Activated CD8-positive, alpha-beta memory T cell treated with anti-CD3 and anti-CD28 coated beads, Interleukin-2, amount 50 U/mL, for 24 hours (primary cell): ENCODE measurements at regions not wholly inside any gene's neighbourhood (a gene's known extent, or its start where the extent isn't known, plus 50 kb on each side); places are given as distances from the start of the nearest gene placed in this dataset.
"Not testable (repeated sequence)": the region's sequence is repeated elsewhere in the genome, so short reads cannot be mapped to it uniquely, and the experiment has no call there.

Experiments
- DNase-seq: peaks from one replicate; pipeline ENCODE4 v3.0.0-alpha.2; 2020; ENCODE audit errors: extremely low read depth

DNA sequence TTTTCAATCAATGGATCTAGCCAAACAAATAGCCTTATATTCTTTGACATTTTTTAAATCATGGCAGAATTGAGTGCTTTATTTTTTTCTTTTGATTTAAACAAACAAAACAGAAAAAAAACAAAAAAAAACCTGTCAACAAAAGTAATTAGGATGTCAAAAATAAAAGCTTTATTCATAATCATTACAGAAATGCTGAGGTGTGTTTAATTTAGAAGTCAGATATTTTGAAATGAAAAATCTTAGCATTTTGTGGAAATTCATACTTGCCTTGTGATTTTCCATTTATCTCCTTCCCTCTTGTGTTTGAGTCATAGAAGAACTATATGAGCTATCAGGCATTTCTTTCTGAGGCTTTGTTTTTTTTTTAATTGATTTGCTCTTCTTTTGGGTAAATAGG, 387.0 kb upstream of the STXBP6 start:
- DNase-seq = no peak

DNA sequence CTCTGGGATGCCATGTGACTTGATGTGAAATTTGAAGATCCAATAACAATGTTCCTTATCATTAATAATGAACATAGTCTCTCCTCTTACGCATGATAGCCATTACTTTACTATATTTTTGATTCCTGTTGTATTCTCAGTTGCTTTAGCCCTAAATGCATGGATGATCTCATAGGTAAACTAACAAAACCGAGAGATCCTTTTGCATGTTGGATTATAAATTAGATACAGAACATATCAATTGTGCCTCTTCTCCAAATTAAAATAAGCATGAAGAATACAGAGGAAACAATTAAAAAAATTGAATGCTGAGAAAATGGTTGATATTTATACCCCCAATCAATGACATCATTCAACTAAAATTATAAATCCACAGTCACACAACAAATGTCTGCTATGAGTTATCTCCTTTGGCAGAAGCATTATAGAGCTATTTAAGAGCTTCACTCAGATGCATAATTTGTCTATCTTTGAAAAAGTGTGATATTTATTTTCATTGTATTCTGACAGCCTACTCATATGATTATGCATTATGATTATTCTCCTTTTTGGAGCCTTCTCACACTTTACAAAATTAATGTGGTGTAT, 386.4 kb upstream of the STXBP6 start:
- DNase-seq = no peak

DNA sequence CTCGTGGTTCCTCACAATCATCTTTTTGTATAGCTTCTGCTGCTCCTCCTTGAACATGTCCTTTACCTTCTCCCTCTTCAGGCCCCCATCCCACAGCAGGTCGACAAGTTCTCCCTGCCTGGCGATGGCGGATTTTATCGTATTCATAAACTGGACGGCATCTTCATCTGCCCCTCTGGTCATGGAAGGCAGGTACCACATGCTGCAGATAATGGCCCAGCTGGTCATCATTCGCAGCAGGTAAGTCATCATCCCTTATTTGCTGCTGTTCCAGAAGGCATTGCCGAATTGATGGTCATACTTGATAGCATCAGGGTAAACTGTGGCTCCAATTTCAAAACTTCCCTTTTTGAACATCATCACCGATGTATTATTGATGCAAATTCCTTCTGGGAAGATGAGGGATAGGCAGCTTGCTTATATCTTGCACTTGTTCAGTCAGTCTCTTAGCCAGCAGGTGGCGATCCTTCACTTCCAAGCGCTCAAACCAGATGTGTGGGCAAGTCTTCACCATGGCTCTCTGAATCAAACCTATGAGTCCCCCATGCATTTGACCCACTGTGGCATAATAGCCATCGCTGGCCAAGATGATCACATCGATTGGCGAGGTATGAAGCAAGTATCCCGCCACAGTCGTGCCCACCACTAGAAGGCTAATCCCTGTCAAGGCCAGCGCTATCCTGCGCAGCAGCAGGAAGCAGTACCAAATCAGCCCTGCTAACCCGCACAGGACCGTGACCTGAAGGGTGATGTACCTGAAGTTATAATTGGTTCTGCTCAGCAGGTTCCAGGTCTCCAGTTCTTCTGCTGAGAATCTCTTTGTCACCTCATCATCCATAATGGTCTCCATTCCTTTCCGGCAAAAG, 381.5 kb upstream of the STXBP6 start:
- no peak for DNase-seq

DNA sequence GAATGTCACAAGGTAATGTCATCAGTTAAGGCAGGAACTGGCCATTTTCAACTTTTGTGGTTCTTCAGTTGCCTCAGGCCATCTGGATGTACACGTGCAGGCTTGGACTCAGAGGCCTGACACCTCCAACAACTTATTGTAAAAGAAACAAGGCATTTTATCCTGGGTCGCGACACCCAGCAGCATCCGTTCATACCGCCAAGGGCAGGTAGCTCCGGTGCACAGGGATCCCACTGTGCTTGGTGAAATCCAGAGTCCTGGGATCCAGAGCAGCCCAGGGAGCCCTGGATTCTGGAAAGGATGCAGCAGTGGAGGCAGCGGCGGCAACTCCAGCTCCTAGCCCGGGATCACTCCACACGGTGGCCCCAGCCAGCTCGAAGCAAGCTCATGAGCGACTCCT, 380.9 kb upstream of the STXBP6 start:
- DNase-seq = no peak

DNA sequence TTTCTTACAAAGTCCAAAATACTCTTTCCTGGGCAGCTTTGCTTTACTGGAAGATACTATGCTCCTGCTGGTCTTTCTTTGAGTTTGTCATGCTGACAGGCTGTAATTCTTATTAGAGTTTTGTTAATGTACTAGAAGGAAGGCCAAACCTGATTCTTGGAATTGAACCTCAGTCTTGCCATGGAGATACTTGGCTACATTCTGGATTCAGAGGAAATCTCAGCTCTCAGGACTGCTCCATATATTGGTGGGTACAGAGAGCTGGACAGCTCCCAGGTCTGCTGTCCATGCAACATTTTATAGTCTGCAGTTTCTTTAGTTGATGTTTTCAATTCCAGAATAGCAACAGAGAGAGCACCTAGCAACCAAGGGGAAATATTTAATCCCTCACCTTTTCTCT, 363.1 kb upstream of the STXBP6 start:
- no peak for DNase-seq

DNA sequence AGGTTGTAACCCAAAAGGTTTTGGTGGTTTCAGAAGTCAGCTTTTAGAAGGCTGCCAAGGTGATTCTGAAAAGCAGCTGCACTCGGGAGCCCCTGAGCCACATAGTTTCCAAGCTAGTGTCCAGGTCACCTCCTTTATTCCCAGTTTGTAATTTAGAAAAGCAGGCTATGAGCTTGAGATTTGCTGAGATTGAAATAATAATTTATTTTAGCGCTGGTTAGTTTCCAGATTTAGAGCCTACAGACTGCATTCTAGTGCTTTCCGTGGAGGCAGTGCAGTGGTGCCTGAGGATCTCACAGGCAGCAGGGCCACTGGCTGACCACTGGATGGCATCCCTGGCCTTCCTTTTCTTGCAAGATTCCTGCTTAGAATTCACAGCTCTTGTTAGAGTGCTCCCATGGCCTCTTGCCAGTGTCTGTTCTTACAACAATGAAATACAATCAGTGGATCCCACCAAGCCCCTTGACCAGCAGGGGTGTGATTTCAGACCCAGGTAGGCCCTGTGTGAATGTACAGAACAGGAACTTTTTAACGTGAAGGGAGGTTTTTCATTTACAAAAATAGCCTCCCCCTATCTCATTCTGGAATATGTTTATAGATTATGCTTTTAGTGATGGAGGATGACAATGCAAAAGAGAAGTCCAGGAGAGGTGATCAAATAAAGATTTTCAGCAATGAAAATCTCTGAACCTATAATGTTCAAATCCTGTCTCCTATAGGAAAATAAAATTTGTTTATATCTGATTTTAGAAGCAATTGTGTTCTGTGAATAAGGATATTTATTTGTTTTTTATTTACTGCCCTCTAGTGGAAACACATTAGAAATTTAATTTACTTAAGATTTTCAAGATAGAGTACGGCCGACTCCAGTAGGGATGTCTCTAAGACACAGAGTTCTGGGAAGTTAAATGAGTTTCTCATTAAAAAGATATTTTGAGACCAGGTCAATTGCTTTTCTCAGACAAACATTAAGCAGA, 362.1 kb upstream of the STXBP6 start:
- DNase-seq = no peak

DNA sequence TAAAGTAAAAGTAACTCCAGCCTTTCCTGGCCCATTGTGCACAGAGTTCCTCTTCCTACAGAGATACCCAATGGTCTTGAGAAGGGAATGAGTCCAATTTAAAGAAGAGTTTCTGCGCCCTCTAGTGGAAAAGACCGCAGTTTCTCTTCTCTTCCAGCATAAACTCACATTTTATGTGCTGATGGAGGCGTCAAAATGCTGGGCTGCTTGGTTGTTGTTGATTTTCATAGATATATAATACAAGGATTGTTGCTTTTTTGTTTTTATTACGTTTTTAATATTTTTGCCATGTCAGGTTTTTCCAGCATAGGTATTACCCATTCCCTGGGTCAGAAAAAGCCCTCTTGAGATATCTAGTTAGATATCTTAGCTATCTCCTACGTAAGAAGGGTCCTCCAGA, 356.9 kb upstream of the STXBP6 start:
- DNase-seq = no peak

DNA sequence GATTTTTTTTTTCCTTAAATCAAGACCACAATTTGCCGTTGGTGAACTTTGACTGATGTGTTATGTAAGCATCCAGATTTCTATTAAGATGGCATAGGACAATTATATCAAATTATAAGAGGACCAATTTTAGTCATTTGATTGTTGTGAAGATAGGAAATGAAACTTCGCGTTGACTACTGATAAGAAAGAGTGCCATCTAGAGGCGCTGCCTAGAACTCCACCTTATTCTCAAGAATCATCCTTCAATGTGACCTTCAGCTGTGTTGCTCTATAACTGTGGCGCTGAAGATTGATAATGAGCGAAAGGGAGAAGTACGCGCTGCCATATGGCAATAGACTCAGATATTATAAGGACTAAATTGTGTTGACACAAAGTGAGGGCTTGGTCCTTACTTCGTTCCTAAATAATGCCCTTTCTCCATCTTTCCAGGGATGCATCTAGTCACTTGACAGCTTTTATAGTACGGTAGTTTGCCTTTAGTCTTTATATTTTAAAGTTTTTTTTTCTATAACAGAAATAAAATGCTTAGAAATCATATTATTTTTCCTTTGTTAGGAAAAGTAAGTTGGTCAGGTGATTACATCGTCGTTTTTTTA, 350.8 kb upstream of the STXBP6 start:
- no peak for DNase-seq

DNA sequence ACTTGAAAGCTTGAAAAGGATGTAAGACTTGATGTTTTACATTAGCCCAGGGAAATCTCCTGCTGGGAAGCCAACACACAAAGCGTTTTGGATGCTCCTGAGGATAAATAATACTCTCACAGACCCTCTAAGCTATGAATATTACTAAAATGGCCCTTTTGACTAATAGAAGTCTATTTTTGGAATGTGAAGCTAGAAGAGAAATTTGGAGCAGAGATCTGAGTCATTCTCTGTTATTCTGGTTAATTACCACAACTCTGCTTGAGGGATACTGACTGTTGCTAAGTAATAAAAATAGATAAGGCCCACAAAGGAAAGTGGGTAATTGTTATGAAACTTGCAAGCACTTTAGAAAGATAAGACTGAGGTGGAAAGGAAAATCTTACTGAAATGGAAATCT, 346.2 kb upstream of the STXBP6 start:
- DNase-seq = no peak

DNA sequence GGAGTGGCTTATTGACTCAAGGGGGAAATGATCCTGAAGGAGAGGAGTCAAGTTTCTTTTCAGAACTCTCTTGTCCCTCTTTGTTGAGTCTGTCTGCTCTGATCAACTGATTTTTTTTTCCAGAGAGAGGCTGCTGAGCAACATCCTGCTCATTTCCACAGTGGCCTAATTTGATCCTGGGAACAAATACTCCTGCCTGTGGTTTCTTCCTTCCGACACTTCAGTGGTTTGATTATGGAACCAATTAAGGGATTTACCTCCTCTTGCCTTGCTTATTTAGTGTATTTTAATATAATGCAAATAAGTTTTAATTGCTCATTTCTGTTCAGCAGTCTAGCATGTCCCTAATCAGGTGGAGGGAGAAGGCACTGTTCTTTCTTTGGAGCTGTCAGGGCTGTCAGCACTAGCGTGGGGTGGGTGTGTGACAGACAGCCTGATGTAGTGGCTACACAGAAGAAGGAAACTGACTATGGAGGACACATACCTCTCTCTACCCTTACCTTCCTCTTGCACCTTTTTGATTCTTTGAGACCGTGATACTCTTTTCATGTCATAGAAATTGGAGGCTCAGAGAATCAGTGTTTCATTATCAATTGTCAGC, 344.9 kb upstream of the STXBP6 start:
- DNase-seq = no peak

DNA sequence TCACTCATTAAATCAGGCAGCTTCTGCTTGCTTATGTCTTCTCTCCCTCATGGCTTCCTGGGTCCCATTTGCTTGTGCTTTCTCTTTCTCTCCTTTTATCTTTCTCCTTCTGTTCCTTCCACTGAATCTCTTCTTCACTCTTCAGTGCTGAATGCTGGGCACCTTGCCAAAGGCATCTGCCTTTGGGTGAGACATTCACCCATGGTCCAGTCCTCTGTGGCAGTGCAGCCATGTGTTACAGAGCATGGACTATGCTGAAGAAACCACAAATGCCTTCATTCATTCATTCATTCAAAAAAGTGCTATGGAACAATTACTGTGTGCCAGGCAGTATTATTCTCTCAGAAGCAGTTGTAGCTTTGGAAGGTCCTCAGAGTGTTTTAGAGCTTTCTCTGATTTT, 344.4 kb upstream of the STXBP6 start:
- no peak for DNase-seq

DNA sequence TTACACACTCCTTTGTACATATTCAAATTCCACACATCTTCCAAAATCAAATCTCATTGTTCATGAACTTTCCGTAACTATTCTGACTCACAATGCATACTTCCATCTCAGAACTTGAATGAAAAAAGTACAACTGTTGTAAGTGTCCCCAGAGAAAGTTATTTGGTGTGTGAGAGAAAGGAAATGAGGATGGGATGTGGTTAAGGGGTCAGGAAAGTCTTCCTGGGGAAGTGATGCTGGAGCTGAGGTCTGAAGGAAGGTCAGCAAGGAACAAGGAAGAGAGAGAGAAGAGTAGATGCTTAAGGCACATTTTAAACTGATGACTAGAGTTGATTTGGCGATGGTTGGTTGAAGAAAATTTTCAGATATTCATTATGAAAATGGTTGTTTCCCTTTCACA, 340.0 kb upstream of the STXBP6 start:
- no peak for DNase-seq

DNA sequence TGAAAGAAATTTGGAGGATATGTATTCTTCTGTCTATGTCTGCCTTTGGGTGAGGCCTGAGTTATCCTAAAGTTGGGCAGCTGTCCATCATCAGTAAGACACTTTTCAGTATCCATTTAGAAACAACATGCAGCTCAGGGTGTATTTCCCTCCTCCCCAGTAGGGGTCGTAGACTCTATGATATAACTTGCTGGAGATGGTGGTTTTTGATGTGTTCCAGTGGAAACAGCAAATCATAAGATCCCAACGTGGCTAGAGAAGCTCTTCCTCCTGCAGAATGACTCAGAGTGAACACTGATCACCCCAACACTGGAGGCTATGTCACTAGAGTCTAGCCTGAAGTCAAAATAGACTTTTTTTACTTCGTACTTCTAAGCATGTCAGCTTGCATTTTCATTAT, 331.6 kb upstream of the STXBP6 start:
- DNase-seq = no peak

DNA sequence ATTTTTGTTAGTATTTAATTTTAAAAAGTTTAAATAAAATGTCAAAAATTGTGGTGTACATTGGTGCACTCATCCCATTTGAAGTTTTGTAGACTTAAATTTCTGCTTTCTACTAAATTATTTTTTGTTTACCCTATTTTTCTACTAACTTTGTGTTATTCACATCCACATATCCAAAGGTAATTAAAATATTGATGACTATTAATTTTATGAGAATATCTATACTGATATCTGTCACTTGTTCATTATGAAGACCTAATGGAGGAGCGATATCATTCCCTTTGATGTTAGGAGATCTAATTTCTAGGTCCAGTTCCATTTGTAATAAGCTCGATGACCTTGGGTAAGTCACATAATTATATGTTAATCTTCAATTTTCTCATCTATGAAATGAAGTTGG, 325.7 kb upstream of the STXBP6 start:
- DNase-seq = no peak

DNA sequence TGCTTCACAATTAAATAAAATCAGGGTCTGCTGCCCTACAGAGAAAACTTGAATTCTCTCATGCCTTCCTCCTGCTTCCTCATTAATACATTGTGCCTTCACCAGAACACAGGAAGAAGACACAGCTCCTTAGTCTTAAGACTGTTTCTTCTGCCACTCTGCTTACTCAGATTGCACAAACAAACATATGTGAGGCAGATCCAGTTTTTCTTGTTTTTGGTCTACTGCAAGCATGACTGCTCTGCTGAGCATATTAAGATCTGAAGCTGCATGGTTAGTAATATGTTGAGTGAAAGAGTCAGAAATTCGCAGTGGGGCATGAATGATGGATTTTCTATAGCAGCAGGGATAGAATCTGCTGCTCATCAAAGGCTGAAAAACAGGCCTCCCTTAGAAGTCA, 321.1 kb upstream of the STXBP6 start:
- DNase-seq = no peak

DNA sequence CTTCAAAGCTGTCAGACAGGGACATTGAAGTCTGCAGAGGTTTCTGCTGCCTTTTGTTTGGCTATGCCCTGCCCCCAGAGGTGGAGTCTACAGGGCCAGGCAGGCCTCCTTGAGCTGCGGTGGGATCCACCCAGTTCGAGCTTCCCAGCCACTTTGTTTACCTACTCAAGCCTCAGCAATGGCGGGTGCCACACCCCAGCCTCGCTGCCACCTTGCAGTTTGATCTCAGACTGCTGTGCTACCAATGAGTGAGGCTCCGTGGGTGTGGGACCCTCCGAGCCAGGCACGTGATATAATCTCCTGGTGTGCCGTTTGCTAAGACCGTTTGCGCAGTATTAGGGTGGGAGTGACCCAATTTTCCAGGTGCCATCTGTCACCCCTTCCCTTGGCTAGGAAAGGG, 320.1 kb upstream of the STXBP6 start:
- DNase-seq = not testable (repeated sequence)

DNA sequence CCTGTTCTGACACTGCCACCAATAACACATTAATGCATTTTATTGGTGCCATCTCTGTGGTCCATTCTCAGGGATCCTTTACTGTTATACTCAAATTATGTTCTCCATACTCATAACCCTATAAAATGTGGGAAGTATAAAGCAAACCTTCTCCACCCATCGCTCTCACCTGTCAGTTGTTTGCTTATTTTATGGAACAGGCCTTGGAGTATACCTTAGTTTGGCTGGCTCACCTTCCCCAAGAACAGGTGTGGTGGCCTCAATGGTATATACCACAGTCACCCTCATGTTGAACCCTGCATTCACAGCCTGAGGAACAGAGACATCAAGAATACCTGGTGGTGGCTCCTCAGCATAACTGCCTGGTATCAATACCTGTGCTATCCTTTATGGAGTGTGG, 308.4 kb upstream of the STXBP6 start:
- DNase-seq = no peak

DNA sequence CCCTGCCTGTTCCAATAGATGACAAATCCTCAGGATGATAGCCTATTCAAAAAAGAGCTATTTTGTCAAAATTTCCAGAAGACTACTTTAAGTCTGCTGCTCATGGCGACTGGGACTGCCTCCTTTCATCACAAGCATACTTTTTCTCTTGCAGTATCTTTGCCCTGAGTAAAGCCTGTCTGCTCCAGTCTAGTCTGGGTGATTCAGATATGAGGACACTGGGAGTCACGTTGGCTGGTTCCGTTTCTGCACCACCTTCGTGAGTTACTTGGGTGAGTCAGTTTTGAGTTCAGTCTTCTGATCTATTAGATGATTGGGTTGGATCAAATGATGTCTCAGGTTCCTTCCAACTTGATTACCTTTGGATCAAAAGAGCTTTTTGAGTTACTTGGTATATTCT, 301.3 kb upstream of the STXBP6 start:
- DNase-seq = no peak

DNA sequence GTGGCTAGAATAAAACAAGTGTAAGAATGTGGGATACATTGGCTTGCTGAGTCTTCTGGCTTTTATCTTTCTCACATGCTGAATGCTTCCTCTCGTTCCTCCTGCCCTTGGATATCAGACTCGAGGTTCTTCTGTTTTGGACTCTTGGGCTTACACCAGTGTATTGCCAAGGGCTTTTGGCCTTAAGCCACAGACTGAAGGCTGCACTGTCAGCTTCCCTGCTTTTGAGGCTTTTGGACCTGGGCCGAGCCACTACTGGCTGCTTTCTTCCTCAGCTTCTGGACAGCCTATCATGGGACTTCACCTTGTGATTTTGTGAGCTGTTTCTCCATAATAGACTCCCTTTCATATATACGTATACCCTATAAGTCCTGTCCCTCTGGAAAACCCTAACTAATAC, 300.9 kb upstream of the STXBP6 start:
- DNase-seq = no peak

DNA sequence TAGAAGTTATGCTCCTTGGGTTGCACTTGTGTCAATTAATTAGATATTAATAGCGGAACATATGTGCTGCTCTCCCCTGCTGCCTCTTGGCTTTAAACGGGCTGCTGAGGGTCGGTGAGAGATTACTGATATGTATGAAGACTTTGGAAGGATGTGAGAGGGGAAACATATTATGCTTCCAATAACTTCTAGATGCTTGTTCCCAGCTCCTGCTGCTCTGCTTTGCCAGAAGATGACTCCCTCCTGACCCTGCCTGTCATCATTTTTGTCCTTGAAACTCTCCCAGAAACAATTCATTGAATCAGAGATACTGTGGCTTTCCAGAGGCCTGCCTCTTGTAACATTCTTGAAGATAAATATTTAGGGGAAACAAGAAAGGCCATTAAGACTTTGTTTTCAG, 300.1 kb upstream of the STXBP6 start:
- DNase-seq = no peak

DNA sequence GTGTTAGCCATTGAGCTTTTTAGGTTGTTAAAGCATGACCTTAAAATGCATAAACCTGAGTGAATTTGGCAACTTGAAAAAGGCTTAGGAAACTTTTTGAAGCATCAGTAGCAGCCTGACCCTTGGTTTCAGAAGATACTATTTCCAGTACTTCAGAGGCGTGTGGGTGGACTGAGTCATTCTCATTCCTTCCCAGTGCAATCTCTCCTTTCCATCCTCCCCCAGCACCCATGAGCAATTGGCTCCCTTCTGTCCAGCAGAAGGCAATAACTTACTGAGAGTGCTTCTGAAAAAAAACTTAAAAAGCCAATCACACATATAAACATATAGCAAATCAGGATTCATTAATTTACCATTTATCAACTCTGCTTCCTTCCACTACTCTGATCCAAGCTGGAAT, 299.3 kb upstream of the STXBP6 start:
- DNase-seq = no peak

DNA sequence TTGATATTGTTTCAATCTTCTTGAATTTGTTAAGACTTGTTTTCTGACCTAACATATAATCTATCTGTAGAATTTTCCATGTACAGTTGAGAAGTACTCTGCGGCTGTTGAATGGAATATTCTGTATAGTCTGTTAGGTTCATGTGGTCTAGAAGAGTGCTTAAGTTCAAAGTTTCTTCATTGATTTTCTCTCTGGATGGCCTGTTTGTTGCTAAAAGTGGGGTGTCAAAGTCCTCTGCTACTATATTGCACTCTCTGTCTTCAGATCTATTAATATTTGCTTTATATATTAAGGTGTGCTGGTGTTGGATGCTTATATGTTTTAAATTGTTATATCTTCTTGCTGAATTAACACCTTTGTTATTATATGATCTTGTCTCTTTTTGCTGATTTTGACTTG, 290.9 kb upstream of the STXBP6 start:
- no peak for DNase-seq
